Liver (tissue), 2 donors: ENCODE measurements at regions not wholly inside any gene's neighbourhood (a gene's known extent, or its start where the extent isn't known, plus 50 kb on each side); places are given as distances from the start of the nearest gene placed in this dataset.

Experiments used
- TF ChIP-seq, protein P1 (sequence below): fragments of 150-350 bp; IDR thresholded peaks from 2 replicates; pipeline ENCODE4 v1.5.1; 2017; ENCODE audit warnings: improper control_type of control experiment, low read depth, low read length; ENCODE audit not compliant: missing input control
- TF ChIP-seq, protein P2 (sequence below): IDR thresholded peaks from 2 replicates; pipeline ENCODE4 v1.6.1; 2016; ENCODE audit warnings: antibody characterized with exemption
- TF ChIP-seq, protein P3 (sequence below): IDR thresholded peaks from 2 replicates; pipeline ENCODE4 v1.6.1; 2016; ENCODE audit warnings: antibody characterized with exemption, mild to moderate bottlenecking
- donor health status: healthy.

GRCh38 chr4:1496116-1496642, 89.9 kb upstream of the NKX1-1 start:
- TF ChIP-seq, protein P1, sequence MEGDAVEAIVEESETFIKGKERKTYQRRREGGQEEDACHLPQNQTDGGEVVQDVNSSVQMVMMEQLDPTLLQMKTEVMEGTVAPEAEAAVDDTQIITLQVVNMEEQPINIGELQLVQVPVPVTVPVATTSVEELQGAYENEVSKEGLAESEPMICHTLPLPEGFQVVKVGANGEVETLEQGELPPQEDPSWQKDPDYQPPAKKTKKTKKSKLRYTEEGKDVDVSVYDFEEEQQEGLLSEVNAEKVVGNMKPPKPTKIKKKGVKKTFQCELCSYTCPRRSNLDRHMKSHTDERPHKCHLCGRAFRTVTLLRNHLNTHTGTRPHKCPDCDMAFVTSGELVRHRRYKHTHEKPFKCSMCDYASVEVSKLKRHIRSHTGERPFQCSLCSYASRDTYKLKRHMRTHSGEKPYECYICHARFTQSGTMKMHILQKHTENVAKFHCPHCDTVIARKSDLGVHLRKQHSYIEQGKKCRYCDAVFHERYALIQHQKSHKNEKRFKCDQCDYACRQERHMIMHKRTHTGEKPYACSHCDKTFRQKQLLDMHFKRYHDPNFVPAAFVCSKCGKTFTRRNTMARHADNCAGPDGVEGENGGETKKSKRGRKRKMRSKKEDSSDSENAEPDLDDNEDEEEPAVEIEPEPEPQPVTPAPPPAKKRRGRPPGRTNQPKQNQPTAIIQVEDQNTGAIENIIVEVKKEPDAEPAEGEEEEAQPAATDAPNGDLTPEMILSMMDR: no peak
- TF ChIP-seq, protein P2, sequence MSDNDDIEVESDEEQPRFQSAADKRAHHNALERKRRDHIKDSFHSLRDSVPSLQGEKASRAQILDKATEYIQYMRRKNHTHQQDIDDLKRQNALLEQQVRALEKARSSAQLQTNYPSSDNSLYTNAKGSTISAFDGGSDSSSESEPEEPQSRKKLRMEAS: no peak
- TF ChIP-seq, protein P3, sequence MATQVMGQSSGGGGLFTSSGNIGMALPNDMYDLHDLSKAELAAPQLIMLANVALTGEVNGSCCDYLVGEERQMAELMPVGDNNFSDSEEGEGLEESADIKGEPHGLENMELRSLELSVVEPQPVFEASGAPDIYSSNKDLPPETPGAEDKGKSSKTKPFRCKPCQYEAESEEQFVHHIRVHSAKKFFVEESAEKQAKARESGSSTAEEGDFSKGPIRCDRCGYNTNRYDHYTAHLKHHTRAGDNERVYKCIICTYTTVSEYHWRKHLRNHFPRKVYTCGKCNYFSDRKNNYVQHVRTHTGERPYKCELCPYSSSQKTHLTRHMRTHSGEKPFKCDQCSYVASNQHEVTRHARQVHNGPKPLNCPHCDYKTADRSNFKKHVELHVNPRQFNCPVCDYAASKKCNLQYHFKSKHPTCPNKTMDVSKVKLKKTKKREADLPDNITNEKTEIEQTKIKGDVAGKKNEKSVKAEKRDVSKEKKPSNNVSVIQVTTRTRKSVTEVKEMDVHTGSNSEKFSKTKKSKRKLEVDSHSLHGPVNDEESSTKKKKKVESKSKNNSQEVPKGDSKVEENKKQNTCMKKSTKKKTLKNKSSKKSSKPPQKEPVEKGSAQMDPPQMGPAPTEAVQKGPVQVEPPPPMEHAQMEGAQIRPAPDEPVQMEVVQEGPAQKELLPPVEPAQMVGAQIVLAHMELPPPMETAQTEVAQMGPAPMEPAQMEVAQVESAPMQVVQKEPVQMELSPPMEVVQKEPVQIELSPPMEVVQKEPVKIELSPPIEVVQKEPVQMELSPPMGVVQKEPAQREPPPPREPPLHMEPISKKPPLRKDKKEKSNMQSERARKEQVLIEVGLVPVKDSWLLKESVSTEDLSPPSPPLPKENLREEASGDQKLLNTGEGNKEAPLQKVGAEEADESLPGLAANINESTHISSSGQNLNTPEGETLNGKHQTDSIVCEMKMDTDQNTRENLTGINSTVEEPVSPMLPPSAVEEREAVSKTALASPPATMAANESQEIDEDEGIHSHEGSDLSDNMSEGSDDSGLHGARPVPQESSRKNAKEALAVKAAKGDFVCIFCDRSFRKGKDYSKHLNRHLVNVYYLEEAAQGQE: no peak
